T-cell (primary cell): ENCODE measurements at regions not wholly inside any gene's neighbourhood (a gene's known extent, or its start where the extent isn't known, plus 50 kb on each side); places are given as distances from the start of the nearest gene placed in this dataset.

ENCODE experiments used
- ATAC-seq, 4 experiments: fragments of 200-7000 bp in 3 of 4; fragments of 150-1000 bp in 1 of 4; cut with Tn5 transposase; replicated peaks in 1 of 4; 1 replicate in 3 of 4; 2 replicates in 1 of 4; pipeline ENCODE4 v1.10.0; 2021; ENCODE audit warnings: moderate library complexity in 3 of 4, mild to moderate bottlenecking in 2 of 4, moderate number of reproducible peaks in 1 of 4
- CTCF ChIA-PET, 2 donors: fragments of 300-600 bp; sonication (Branson Sonifier 250); formaldehyde crosslinking; loops; one replicate each; lab custom pipeline; 2022; ENCODE audit warnings: antibody characterized with exemption in 2 of 2; lab: Charles Lee
- POLR2A ChIA-PET, 2 donors: fragments of 300-600 bp; sonication (Branson Sonifier 250); formaldehyde crosslinking; loops; one replicate each; lab custom pipeline; 2022; ENCODE audit warnings: antibody characterized with exemption in 2 of 2; lab: Charles Lee
- DNase-seq, 35 experiments: peaks; one replicate each; pipeline versions ENCODE4 v3.0.0 to v3.0.0-alpha.2; 2013 to 2023
- H3K27ac ChIP-seq: one replicate; pipeline ENCODE4 v1.5.1; 2013; ENCODE audit warnings: low read length
- H3K27me3 ChIP-seq, 2 experiments: replicated peaks in 1 of 2; 1 replicate in 1 of 2; 2 replicates in 1 of 2; pipeline versions ENCODE4 v1.6.1 to v1.7.0; 2013; ENCODE audit warnings: low read length in 1 of 2, mixed read lengths in 1 of 2; ENCODE audit not compliant: control insufficient read depth in 2 of 2, insufficient read depth in 2 of 2; ENCODE audit errors: extremely low read depth in 1 of 2
- H3K36me3 ChIP-seq, 2 donors: 1 replicate in 1 of 2; 2 replicates in 1 of 2; pipeline versions ENCODE4 v1.6.1 to v1.7.0; 2013; ENCODE audit warnings: low read length in 1 of 2; ENCODE audit not compliant: control insufficient read depth in 2 of 2, insufficient read depth in 1 of 2; ENCODE audit errors: extremely low read depth in 1 of 2
- H3K4me1 ChIP-seq, 2 experiments: 1 replicate in 1 of 2; 2 replicates in 1 of 2; pipeline versions ENCODE4 v1.6.1 to v1.7.0; 2013; ENCODE audit warnings: low read length in 2 of 2, mixed read lengths in 1 of 2; ENCODE audit not compliant: insufficient read depth in 2 of 2, control insufficient read depth in 1 of 2; ENCODE audit errors: extremely low read depth in 1 of 2
- H3K4me3 ChIP-seq, 2 donors: 1 replicate in 1 of 2; 2 replicates in 1 of 2; pipeline versions ENCODE4 v1.5.1 to v1.7.0; 2013; ENCODE audit warnings: mild to moderate bottlenecking in 2 of 2, low read length in 1 of 2, moderate library complexity in 1 of 2; ENCODE audit not compliant: control insufficient read depth in 1 of 2; ENCODE audit errors: extremely low read depth in 1 of 2
- H3K9me3 ChIP-seq: 2 replicates; pipeline ENCODE4 v1.7.0; 2013
- H3K27ac Mint-ChIP-seq, 2 donors: one replicate each; pipeline ENCODE4 v1.8.0; 2020 to 2021; ENCODE audit warnings: mild to moderate bottlenecking in 2 of 2, mixed read lengths in 2 of 2
- H3K27me3 Mint-ChIP-seq, 2 donors: one replicate each; pipeline ENCODE4 v1.8.0; 2021 to 2022; ENCODE audit warnings: mixed read lengths in 2 of 2
- H3K36me3 Mint-ChIP-seq: one replicate; pipeline ENCODE4 v1.8.0; 2021; ENCODE audit warnings: mixed read lengths
- H3K4me1 Mint-ChIP-seq, 3 donors: one replicate each; pipeline ENCODE4 v1.8.0; 2020 to 2022; ENCODE audit warnings: mixed read lengths in 3 of 3, mild to moderate bottlenecking in 1 of 3
- H3K4me3 Mint-ChIP-seq, 3 donors: one replicate each; pipeline ENCODE4 v1.8.0; 2020 to 2022; ENCODE audit warnings: mild to moderate bottlenecking in 3 of 3, mixed read lengths in 3 of 3, moderate library complexity in 3 of 3
- H3K9me3 Mint-ChIP-seq, 3 donors: one replicate each; pipeline ENCODE4 v1.8.0; 2020 to 2022; ENCODE audit warnings: mixed read lengths in 3 of 3
- WGBS: methylation state at CpG from one replicate; pipeline ENCODE4 v1.1.5; 2013; ENCODE audit warnings: missing lambda C conversion rate; ENCODE audit not compliant: insufficient coverage; 5-methylcytosine and 5-hydroxymethylcytosine counted together

DNA sequence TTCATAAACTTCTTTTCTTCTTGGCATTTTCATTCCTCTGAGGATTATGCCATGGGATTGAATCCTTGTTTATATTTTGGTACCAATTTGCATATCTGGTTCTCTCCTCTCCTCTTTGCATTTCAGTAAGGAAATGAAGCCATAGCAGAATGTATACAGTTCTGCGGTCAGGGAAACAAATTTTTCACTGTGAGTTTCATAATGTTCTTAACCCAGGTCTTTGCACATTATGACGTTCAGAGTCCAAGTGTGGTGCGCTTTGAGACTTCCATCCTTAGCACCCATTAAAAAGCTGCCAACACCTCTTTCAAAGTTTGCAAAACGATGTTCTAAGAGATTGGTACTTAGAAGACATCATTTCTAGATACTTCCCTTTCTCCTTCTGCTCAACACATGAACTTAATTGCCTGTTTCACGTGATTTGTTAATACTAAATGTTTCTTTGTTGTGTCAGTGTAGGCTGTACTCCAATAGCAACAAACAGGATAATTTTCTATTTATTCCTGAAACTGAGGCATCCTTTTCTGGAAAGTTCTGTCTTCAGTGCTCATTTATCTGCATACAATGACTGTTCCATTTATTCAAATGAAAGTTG lies 953.1 kb upstream of the NR2F2 start:
- H3K4me3 Mint-ChIP-seq: no peak overlapping the region
- Histone ChIP-seq H3K4me1 (no peaks in the 10 kb centered on the region), H3K36me3 (no peaks in the 10 kb centered on the region), H3K9me3 (no peaks in the 10 kb centered on the region), H3K27ac (no peak overlapping the region), H3K4me3 (no peak overlapping the region), H3K27me3 (no peaks in the 10 kb centered on the region)
- no peaks in the 10 kb centered on the region for H3K36me3 Mint-ChIP-seq
- H3K4me1 Mint-ChIP-seq: no peaks in the 10 kb centered on the region
- no peak overlapping the region for H3K27ac Mint-ChIP-seq
- H3K9me3 Mint-ChIP-seq: no peaks in the 10 kb centered on the region
- 100% methylated on average over 1 of the region's 5 CpGs for WGBS
- ChIA-PET CTCF (no interaction called here), POLR2A (no interaction called here)
- ATAC-seq: no peak
- peaks cover 0 to 12% of the 10 kb centered on the region in 2 donors for H3K27me3 Mint-ChIP-seq
- DNase-seq: no peak

DNA sequence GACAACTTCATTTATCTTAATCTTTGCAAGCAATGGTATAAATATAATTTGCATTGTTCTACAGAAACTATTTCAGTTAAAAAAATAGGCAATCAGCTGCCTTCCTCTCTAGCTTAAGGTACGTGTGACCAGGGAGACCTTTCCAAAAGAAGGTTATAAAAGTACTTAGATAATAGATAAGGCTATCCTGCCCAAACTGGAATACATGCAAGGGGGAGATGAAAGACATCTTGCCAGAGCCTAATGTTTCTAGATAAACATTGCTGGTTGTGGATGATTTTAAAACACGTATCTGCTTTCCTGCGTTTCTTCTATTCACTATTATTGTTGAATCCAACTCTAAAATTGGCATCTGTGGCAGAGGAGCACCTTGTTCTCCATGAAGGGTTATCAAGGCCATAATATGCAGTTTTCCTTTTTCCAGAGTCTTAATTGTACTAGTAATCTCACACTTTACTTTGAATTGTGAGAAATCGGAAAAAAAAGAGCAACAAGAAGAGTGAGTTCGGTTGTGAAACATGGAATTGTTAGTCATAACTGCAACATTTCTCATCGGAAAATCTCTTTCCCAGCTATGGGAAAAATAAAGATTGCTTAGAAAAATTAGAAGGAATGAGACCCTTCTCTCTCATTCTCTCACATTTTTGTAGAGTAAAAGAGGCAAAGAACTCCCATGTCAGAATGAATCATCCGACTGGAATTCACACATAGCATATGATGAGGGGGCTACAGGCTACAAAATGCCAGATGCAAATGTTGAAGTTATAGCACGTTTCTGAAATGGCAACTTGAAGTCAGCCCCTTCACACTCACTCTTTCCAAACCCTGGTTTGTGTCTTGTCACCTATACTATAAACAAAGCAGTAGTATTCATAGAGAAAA lies 936.1 kb upstream of the NR2F2 start:
- ATAC-seq (no peak), DNase-seq (no peak)
- POLR2A ChIA-PET: interaction anchor here in 1 of 2 donors (0.6 kb wide), 1 partner anchor 77 kb away, joined by 3 read pairs; no protein-coding TSS in a partner anchor
- no peaks in the 10 kb centered on the region for H3K4me1 ChIP-seq
- peaks cover 13 to 31% of the 10 kb centered on the region in 2 donors for H3K27me3 Mint-ChIP-seq
- no peaks in the 10 kb centered on the region for H3K9me3 ChIP-seq
- no peaks in the 10 kb centered on the region for H3K36me3 Mint-ChIP-seq
- CTCF ChIA-PET: no interaction called here
- H3K27me3 ChIP-seq: peaks cover 0 to 2% of the 10 kb centered on the region in 2 experiments
- H3K4me1 Mint-ChIP-seq: no peaks in the 10 kb centered on the region
- H3K4me3 Mint-ChIP-seq: no peak overlapping the region
- peaks cover 7 to 12% (median 10%) of the 10 kb centered on the region in 3 donors for H3K9me3 Mint-ChIP-seq
- no CpG with 5 or more reads among the region's 8 CpGs for WGBS
- no peak overlapping the region for H3K27ac ChIP-seq
- H3K27ac Mint-ChIP-seq: no peak overlapping the region
- no peak overlapping the region for H3K4me3 ChIP-seq
- H3K36me3 ChIP-seq: no peaks in the 10 kb centered on the region

DNA sequence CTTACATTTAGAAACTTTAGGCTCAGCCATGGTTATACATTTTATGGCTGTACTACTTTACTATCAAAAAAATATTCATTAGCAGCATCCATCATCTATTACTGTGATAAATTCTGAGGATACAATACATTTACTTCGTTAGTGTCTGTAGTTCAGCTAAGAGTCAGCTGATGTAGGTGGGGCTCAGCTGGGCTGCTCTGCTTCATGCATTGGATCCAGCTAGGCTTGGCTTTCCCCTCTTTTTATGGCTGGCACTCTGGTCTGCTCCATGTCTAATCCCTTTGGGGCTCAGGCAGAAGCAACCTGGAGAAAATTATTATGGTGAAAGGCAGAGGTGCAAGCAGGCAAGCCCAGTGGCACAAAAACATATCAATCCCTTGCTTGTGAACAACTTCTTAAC lies 930.1 kb upstream of the NR2F2 start:
- no peak for ATAC-seq
- ChIA-PET POLR2A (no interaction called here), CTCF (no interaction called here)
- DNase-seq: no peak
- Mint-ChIP-seq H3K9me3 (no peaks in the 10 kb centered on the region), H3K27me3 (peaks cover 13 to 25% of the 10 kb centered on the region in 2 donors), H3K27ac (no peak overlapping the region), H3K4me3 (no peak overlapping the region), H3K4me1 (no peaks in the 10 kb centered on the region), H3K36me3 (no peaks in the 10 kb centered on the region)
- Histone ChIP-seq H3K36me3 (no peaks in the 10 kb centered on the region), H3K4me3 (no peak overlapping the region), H3K27me3 (no peaks in the 10 kb centered on the region), H3K9me3 (no peaks in the 10 kb centered on the region), H3K27ac (no peak overlapping the region), H3K4me1 (no peaks in the 10 kb centered on the region)
- no CpG with 5 or more reads among the region's 1 CpG for WGBS

DNA sequence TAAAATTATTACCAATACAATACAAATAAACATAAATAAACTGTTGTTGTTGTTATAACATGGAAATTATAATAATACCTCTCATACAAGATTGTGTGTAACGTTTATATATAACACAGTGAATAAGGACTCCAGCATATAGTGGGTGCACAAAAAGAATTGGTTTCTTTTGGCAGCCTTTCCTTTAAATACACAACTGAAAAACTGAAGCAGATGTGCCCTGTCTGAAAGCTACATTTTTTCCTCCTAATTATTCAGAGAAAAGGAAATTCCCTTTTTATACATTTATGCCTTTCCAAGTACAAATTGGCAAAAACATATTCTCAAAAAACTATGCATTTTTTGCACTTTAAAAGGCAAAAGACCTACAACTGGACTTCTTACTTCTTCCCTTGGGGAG lies 928.9 kb upstream of the NR2F2 start:
- DNase-seq: no peak
- ChIA-PET CTCF (no interaction called here), POLR2A (no interaction called here)
- Histone ChIP-seq H3K36me3 (no peaks in the 10 kb centered on the region), H3K4me3 (no peak overlapping the region), H3K27ac (no peak overlapping the region), H3K4me1 (no peaks in the 10 kb centered on the region), H3K27me3 (no peaks in the 10 kb centered on the region), H3K9me3 (no peaks in the 10 kb centered on the region)
- Mint-ChIP-seq H3K27me3 (peaks cover 4 to 22% of the 10 kb centered on the region in 2 donors), H3K27ac (no peak overlapping the region), H3K36me3 (no peaks in the 10 kb centered on the region), H3K4me3 (no peak overlapping the region), H3K4me1 (no peaks in the 10 kb centered on the region), H3K9me3 (no peaks in the 10 kb centered on the region)
- no CpG with 5 or more reads among the region's 1 CpG for WGBS
- ATAC-seq: no peak

DNA sequence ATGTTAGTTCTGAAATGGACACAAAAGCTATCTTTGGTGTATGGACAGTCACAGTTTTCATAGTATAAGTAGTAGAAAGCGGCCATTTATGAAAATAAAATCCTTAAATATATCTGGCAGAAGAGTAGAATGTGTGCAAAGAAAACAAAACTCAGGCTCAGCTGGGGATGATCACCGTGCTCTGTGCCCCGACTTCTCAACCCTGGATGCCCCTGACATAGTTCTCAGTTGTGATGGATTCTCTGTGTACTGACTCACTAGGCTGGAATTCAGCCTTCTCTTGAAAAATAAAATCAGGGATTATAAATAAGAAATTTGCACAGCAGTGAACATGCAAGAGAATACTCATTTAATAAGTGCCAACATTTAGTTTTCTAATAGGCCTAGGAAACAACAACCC lies 925.1 kb upstream of the NR2F2 start:
- Mint-ChIP-seq H3K27ac (no peak overlapping the region), H3K4me1 (peaks cover 0 to 7% (median 7%) of the 10 kb centered on the region in 3 donors), H3K9me3 (no peaks in the 10 kb centered on the region), H3K4me3 (no peak overlapping the region), H3K36me3 (no peaks in the 10 kb centered on the region), H3K27me3 (peaks cover 1 to 3% of the 10 kb centered on the region in 2 donors)
- ATAC-seq (no peak), DNase-seq (no peak)
- no peak overlapping the region for H3K4me3 ChIP-seq
- H3K27ac ChIP-seq: no peak overlapping the region
- H3K27me3 ChIP-seq: no peaks in the 10 kb centered on the region
- CTCF ChIA-PET: no interaction called here
- no peaks in the 10 kb centered on the region for H3K36me3 ChIP-seq
- no peaks in the 10 kb centered on the region for H3K4me1 ChIP-seq
- POLR2A ChIA-PET: no interaction called here
- no peaks in the 10 kb centered on the region for H3K9me3 ChIP-seq
- 79% methylated on average over 2 of the region's 3 CpGs for WGBS

DNA sequence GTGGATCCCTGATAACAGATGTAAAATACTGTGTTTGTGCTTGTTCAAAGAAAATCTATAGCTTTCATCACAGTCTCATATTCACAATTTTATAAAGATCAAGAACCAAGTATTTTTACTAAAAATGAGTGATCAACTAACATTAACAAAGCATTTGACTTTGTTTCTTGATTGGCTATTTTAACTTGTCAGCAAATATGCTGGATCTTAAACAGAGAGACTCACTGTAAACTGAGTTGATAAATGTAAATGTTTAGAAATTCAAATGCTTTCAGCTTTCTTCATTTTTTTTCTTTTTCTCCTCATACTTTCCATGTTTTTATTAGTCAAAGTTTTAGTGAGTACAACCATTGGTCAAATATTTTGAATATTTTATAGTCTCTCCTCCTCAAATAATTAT lies 923.0 kb upstream of the NR2F2 start:
- Histone ChIP-seq H3K27ac (no peak overlapping the region), H3K9me3 (no peaks in the 10 kb centered on the region), H3K27me3 (no peaks in the 10 kb centered on the region), H3K36me3 (no peaks in the 10 kb centered on the region), H3K4me3 (no peak overlapping the region), H3K4me1 (no peaks in the 10 kb centered on the region)
- H3K36me3 Mint-ChIP-seq: no peaks in the 10 kb centered on the region
- no peak overlapping the region for H3K27ac Mint-ChIP-seq
- POLR2A ChIA-PET: no interaction called here
- H3K9me3 Mint-ChIP-seq: peaks cover 0 to 8% (median 0%) of the 10 kb centered on the region in 3 donors
- ATAC-seq (no peak), DNase-seq (no peak)
- H3K4me1 Mint-ChIP-seq: peaks cover 0 to 7% (median 7%) of the 10 kb centered on the region in 3 donors
- CTCF ChIA-PET: no interaction called here
- no peak overlapping the region for H3K4me3 Mint-ChIP-seq
- H3K27me3 Mint-ChIP-seq: peaks cover 1 to 4% of the 10 kb centered on the region in 2 donors
